HG02763 (cell line): ENCODE measurements at regions not wholly inside any gene's neighbourhood (a gene's known extent, or its start where the extent isn't known, plus 50 kb on each side); places are given as distances from the start of the nearest gene placed in this dataset.

Experiments
- ATAC-seq: cut with Tn5 transposase; IDR thresholded peaks from one replicate; pipeline ENCODE4 v1.9.1; 2021; ENCODE audit warnings: mild to moderate bottlenecking, moderate library complexity; ENCODE audit not compliant: unreplicated experiment

- no peak for ATAC-seq
Measured at GRCh38 chr16:87227296-87227951, 89.8 kb downstream of the C16orf95 start.

GRCh38 chr16:87228363-87228762, 88.8 kb downstream of the C16orf95 start:
- ATAC-seq = no peak

- ATAC-seq = no peak
Measured at GRCh38 chr16:87229230-87230188, 87.7 kb downstream of the C16orf95 start.

- ATAC-seq = no peak
Measured at GRCh38 chr16:87230571-87230970, 86.6 kb downstream of the C16orf95 start.

GRCh38 chr16:87231295-87231694, 85.9 kb downstream of the C16orf95 start:
- ATAC-seq = no peak

GRCh38 chr16:87231911-87232310, 85.3 kb downstream of the C16orf95 start:
- ATAC-seq = no peak

GRCh38 chr16:87233928-87234327, 83.3 kb downstream of the C16orf95 start:
- ATAC-seq = no peak

- ATAC-seq = no peak
Measured at GRCh38 chr16:87234601-87235000, 82.6 kb downstream of the C16orf95 start.

GRCh38 chr16:87235810-87236515, 81.2 kb downstream of the C16orf95 start:
- no peak for ATAC-seq

- ATAC-seq = no peak
Measured at GRCh38 chr16:87236516-87237115, 80.6 kb downstream of the C16orf95 start.

GRCh38 chr16:87238361-87238715, 78.9 kb downstream of the C16orf95 start:
- no peak for ATAC-seq

GRCh38 chr16:87239545-87239944, 77.6 kb downstream of the C16orf95 start:
- no peak for ATAC-seq

GRCh38 chr16:87240211-87241136, 76.7 kb downstream of the C16orf95 start:
- no peak for ATAC-seq

GRCh38 chr16:87241137-87241771, 75.9 kb downstream of the C16orf95 start:
- ATAC-seq = no peak

GRCh38 chr16:87243478-87243877, 73.7 kb downstream of the C16orf95 start:
- ATAC-seq = no peak

- ATAC-seq = no peak
Measured at GRCh38 chr16:87244636-87245197, 72.5 kb downstream of the C16orf95 start.

GRCh38 chr16:87245511-87245910, 71.7 kb downstream of the C16orf95 start:
- no peak for ATAC-seq

GRCh38 chr16:87246269-87247065, 70.7 kb downstream of the C16orf95 start:
- no peak for ATAC-seq
